Amniotic epithelial cell (primary cell): ENCODE measurements at regions not wholly inside any gene's neighbourhood (a gene's known extent, or its start where the extent isn't known, plus 50 kb on each side); places are given as distances from the start of the nearest gene placed in this dataset.
"Not testable (repeated sequence)": the region's sequence is repeated elsewhere in the genome, so short reads cannot be mapped to it uniquely, and the experiment has no call there.

Experiments
- DNase-seq: peaks from one replicate; pipeline ENCODE4 v3.0.0-alpha.2; 2010; ENCODE audit warnings: low read depth

- DNase-seq = no peak
These were observed 841.3 kb upstream of the CTNND2 start for GRCh38 chr5:12745537-12745936.

DNA sequence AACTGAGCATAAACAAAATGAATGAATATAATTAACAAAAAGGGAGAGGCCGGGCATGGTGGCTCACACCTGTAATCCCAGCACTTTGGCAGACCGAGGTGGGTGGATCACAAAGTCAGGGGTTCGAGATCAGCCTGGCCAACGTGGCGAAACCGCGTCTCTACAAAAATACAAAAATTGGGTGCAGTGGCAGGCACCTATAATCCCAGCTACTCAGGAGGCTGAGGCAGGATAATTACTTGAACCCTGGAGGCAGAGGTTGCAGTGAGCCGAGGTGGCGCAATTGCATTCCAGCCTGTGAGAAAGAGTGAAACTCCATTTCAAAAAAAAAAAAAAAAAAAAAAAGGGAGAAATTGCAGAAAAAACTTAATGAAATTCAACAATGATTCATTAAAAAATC is 839.3 kb upstream of the CTNND2 start:
- no peak for DNase-seq

DNA sequence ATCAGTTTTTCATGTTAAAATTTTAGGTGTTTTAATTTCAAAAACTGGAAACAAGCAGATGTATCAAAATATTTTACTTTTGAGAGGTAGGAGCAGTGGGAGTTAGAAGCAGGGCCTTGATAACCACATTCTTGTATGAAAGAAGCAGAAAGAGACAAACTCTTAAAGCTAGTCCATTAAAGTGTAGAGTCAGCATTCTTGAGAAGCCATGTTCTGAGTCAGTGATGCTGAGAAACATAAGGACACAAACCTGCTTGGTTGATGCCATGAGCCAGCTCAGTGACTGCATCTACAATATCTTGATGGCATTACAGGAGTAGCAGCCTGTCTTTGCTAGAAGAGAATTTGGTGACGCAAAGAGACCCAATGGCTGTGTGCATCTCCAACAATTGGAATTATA is 826.1 kb upstream of the CTNND2 start:
- no peak for DNase-seq

- DNase-seq = no peak
These were observed 812.4 kb upstream of the CTNND2 start for GRCh38 chr5:12716664-12717063.

- DNase-seq = no peak
These were observed 803.3 kb upstream of the CTNND2 start for GRCh38 chr5:12707560-12707959.

GRCh38 chr5:12704955-12705354 is 800.7 kb upstream of the CTNND2 start:
- no peak for DNase-seq

DNA sequence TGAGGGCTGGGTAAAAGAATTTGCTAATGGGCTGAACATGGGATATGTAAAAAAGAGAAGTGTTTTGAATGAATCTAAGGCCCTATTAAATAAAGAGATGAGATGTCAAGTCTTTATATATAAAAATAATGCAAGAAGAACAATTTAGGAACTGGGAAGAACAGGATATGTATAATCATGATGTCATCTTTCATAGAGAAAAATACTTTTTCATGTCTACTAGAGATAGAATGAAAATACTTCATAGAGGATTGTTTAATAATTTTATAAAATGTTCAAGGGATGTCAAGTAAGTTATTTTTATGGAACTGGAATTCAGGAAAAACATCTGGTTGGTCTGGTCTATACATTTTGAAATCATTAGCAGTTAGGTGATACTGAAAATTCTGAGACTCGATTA is 799.0 kb upstream of the CTNND2 start:
- no peak for DNase-seq

- DNase-seq = no peak
These were observed 791.4 kb upstream of the CTNND2 start for GRCh38 chr5:12695651-12696050.

- DNase-seq = peak; percentile 0
These were observed 787.1 kb upstream of the CTNND2 start for GRCh38 chr5:12691330-12691729.

- DNase-seq = no peak
These were observed 786.1 kb upstream of the CTNND2 start for GRCh38 chr5:12690361-12690760.

- DNase-seq = no peak
These were observed 779.0 kb upstream of the CTNND2 start for GRCh38 chr5:12683249-12683648.

GRCh38 chr5:12679731-12680130 is 775.5 kb upstream of the CTNND2 start:
- no peak for DNase-seq

DNA sequence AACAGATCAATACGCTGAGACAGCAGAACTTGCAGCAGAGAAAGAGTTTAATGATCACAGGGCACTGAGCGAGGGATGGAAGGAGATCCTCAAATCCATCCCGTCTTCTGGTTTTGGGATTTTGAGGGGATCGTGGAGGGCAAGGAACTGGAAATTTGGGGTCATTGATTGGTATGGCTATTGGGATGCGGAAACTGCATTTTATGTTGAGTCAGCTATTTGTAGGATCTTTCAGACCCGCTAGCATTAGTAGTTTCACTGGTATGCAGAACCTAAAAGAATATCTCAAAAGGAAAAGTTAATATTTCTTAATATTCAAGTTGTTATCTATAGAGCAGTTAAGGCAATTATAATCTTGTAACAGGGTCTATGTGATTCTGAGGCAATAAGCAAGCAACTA is 771.7 kb upstream of the CTNND2 start:
- no peak for DNase-seq

- DNase-seq = no peak
These were observed 767.9 kb upstream of the CTNND2 start for GRCh38 chr5:12672141-12672540.

- DNase-seq = no peak
These were observed 765.1 kb upstream of the CTNND2 start for GRCh38 chr5:12669326-12669725.

DNA sequence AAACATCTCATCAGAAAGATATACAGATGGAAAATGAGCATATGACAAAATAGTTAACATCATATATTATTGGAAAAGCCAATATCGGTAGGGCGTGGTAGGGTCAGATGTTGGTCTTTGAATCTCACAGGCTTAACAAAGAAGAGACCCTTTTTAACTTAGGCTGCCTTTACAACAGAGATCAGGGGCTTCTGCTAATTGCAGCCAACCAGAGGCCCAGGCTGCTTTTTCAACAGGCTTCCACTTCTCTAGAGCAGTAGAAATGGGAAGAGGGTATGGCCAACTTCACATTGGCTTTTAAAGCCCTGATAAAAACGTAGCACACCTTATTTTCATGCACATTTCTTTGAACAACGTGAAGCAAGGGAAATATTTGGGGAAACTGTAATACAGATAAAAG is 764.3 kb upstream of the CTNND2 start:
- no peak for DNase-seq

- not testable (repeated sequence) for DNase-seq
These were observed 763.6 kb upstream of the CTNND2 start for GRCh38 chr5:12667818-12668217.

DNA sequence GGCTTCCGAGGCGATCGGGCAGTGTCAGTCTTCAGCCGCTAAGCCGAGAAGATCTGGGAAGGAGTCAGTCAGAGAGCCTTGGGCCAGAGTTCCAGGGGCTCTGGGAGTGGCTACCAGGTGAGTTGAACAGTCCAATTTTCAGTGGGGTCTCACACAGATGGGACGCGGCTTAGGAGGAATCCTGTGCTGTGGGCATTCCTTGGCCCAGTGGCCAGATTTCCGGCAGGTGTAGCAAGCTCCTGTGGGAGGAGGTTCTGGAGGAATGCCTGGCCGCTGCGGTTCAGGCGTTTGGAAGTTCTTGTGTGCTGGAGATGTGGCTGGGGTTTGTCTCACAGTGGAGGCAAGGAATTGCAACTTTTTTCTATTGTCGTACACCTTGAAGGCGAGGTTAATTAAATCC is 761.5 kb upstream of the CTNND2 start:
- not testable (repeated sequence) for DNase-seq

DNA sequence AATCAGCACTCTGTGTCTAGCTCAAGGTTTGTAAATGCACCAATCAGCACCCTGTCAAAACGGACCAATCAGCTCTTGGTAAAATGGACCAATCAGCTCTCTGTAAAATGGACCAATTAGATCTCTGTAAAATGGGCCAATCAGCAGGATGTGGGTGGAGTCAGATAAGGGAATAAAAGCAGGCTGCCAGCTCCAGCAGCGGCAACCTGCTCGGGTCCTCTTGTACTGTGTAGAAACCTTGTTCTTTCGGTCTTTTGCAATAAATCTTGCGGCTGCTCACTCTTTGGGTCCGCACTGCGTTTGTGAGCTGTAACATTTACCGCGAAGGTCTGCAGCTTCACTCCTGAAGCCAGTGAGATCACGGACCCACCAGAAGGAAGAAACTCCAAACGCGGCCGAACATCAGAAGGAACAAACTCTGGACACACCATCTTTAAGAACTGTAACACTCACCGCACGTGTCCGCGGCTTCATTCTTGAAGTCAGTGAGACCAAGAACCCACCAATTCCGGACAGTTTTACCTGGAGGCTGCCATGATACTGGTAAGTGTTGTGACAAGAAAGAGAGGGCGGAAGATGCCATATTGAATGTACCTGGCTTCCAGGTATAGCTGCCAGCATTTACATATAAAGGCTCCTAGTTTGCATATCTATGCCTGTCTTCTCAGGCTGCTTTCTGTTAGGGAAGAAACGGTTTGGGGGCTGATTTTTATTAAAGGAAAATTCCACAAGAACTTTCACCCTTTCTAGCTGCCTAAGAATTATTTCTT is 758.5 kb upstream of the CTNND2 start:
- DNase-seq = no peak

DNA sequence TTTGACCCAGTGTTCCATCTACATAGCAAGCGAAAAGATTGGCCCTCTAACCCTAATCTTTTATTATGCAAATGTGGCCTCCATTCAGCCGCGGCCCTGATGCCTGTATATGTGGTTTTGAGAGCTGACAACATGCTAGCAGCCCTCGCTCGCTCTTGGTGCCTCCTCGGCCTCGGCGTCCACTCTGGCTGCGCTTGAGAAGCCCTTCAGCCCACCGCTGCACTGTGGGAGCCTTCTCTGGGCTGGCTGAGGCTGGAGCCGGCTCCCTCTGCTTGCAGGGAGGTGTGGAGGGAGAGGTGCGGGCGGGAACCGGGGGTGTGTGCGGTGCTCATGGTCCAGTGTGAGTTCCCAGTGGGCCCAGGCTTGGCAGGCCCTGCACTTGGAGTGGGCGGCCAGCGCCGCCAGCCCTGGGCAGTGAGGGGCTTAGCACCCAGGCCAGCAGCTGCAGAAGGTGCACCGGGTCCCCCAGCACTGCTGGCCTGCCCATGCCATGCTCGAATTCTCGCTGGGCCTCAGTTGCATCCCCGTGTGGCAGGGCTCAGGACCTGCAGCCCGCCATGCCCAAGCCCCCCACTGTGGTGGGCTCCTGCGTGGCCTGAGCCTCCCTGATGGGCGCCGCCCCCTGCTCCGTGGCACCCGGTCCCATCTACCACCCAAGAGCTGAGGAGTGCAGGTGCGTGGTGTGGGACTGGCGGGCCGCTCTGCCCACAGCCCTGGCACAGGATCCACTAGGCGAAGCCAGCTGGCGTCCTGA is 757.5 kb upstream of the CTNND2 start:
- no peak for DNase-seq

DNA sequence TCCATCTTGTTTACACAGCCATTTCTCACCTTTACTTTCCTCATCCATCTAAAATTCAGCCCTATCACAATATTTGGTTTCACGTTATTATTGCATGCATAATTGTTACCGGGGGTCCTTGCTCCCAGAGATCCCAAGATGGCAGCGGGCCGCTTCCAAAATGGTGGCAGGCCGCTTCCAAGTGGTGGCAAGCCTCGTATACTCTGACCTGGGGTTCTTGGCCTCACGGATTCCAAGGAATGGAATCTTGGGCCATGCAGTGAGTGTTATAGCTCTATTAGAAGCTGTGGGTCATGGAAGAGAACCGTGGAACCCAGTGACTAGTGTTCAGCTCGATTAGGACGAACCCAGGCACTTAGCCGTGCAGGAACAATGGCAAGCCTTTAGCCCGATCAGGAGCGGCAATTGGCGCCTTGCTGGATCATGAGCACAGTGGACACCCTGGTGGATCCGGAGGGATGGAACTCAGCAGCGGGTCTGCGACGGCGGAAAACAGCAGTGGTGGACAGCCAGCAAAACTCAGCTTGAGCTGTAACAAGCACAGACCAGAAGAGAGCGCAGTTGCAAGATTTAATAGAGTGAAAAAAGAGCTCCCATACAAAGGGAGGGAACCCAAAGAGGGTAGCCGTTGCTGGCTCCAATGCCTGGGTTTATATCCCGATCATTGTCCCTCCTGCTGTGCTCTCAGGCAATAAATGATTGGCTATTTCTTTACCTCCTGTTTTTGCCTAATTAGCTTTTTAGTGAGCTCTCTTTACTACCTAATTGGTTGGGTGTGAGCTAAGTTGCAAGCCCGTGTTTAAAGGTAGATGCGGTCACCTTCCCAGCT is 756.2 kb upstream of the CTNND2 start:
- DNase-seq = not testable (repeated sequence)

GRCh38 chr5:12659686-12660085 is 755.4 kb upstream of the CTNND2 start:
- DNase-seq = no peak
